ENCODE measurements at regions not wholly inside any gene's neighbourhood (a gene's known extent, or its start where the extent isn't known, plus 50 kb on each side); places are given as distances from the start of the nearest gene placed in this dataset.
"Not testable (repeated sequence)": the region's sequence is repeated elsewhere in the genome, so short reads cannot be mapped to it uniquely, and the experiment has no call there.

DNA sequence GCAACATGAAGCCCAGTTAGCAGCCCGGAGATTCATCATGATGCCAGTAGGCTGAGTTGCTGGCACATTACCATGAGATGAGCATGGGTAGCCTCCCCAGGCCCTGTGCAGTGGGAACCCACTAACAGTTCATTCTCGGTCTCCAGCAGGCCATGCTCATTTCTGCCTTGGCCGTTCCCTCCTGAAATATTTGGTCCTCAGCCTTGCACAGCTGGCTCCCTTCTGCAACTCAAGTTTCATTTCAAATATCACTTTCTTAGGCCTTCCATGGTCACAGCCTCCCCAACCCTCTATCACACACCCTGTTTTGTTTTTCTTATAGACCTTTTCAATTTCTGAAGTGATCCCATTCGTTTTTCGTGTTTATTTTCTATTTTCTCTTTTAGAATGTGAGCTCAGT, 125.4 kb upstream of the VLDLR start:
- Mint-ChIP-seq H3K4me1 (no peaks in the 10 kb centered on the region), H3K4me3 (no peak overlapping the region), H3K27me3 (no peaks in the 10 kb centered on the region), H3K36me3 (ENCODE audit: low read depth) (no peaks in the 10 kb centered on the region), H3K27ac (no peak overlapping the region), H3K9me3 (no peaks in the 10 kb centered on the region)
- ATAC-seq (replicated peaks) = no peak

DNA sequence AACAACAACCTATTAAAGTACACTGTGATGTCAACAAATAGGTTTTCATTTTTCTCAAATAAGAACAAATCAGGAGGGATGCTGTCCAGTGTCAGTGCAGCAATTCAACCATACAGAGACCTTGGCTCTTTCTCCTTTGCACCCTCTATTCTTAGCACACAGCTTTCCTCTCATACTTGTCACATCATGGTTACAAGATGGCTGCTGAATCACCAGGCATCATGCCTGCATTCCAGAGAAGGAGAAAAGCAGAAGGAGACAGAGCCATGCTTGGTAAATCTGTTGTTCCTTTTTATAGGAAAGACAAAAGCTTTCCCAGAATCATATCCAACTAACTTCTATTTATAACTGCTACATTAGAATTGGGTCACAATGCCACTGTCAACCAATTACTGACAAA, 124.7 kb upstream of the VLDLR start:
- no peaks in the 10 kb centered on the region for H3K9me3 Mint-ChIP-seq

DNA sequence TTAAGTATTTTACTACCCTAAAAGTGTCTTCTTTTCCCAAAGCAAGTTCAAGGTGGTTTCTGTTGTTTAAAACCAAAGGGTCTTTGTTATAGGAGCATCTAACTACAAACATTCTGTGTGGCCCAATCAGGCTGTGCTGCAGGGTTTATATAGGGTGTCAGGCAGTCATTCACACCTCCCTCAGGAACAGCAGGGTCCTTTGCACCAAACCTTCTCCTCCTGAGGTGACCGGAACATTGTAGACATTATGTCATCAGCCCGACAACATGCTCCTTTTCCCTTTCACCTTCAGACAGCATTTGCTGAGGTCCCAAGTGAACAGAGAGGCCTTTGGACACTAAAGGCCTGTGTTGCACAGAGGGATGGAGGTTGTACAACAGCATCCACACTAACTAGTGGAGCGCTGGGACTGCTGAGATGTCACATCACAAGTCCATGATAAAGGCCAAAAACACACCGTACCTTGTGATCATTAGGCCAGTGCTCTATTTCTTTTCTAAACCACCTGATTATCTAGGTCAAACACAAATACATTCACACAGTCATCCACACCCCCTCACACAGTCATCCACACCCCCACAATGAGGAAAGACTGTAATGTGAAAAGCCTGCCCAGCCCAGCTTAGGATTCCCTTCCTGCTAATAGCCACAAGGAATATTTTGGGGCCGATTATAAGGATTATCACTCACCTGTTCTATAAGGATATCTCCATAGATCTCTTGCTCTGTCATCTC, 123.8 kb upstream of the VLDLR start:
- H3K36me3 Mint-ChIP-seq (ENCODE audit: low read depth) = no peaks in the 10 kb centered on the region
- H3K27me3 Mint-ChIP-seq = no peaks in the 10 kb centered on the region
- no peaks in the 10 kb centered on the region for H3K9me3 Mint-ChIP-seq
- no peak for ATAC-seq (replicated peaks)
- H3K4me3 Mint-ChIP-seq = no peak overlapping the region
- no peak overlapping the region for H3K27ac Mint-ChIP-seq
- no peaks in the 10 kb centered on the region for H3K4me1 Mint-ChIP-seq

More for the DNA sequence above, 124.7 kb upstream of the VLDLR start:
- Mint-ChIP-seq H3K4me1 (no peaks in the 10 kb centered on the region), H3K27me3 (no peaks in the 10 kb centered on the region), H3K4me3 (no peak overlapping the region), H3K36me3 (ENCODE audit: low read depth) (no peaks in the 10 kb centered on the region), H3K27ac (no peak overlapping the region)
- no peak for ATAC-seq (replicated peaks)

DNA sequence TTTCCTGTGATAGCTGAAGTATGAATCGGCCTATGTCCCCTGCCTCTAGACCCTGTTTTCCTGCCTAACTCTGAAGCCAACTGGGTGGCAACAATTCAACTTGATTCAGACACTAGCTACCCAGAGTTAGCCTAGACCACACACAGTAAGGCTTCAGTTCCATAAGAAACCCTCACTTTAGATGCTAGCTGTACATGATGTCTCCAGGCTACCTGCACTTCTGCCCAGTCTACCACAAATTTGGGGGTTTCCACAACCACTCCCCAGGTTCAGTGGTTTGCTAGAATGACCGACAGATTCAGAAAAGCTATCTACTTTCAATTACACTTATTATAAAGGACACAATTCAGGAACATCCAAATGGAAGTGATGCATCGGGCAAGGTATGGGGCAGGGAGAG, 119.4 kb upstream of the VLDLR start:
- no peak for ATAC-seq (replicated peaks)
- H3K4me1 Mint-ChIP-seq = no peaks in the 10 kb centered on the region
- no peaks in the 10 kb centered on the region for H3K27me3 Mint-ChIP-seq
- H3K4me3 Mint-ChIP-seq = no peak overlapping the region
- no peaks in the 10 kb centered on the region for H3K36me3 Mint-ChIP-seq (ENCODE audit: low read depth)
- H3K9me3 Mint-ChIP-seq = no peaks in the 10 kb centered on the region
- no peak overlapping the region for H3K27ac Mint-ChIP-seq

DNA sequence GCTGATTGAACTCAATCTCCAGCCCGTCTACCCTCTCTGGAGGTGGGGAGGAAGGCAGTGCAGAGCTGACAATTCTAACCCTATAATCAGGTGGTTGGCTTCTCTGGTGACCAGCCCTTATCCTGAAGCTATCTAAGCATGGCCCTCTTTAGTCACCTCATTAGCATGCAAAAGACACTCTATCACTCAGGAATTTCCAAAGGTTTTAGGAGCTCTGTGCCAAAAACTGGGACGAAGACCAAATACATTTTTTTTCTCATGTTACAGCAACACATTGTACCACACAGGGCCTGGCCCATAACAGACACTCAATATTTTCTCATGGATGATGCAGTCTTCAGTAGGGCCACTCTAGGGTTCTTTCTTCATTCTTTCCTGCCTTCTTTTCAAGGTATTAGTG, 118.8 kb upstream of the VLDLR start:
- Mint-ChIP-seq H3K27ac (no peak overlapping the region), H3K27me3 (no peaks in the 10 kb centered on the region), H3K9me3 (no peaks in the 10 kb centered on the region), H3K4me1 (no peaks in the 10 kb centered on the region), H3K36me3 (ENCODE audit: low read depth) (no peaks in the 10 kb centered on the region), H3K4me3 (no peak overlapping the region)
- no peak for ATAC-seq (replicated peaks)

DNA sequence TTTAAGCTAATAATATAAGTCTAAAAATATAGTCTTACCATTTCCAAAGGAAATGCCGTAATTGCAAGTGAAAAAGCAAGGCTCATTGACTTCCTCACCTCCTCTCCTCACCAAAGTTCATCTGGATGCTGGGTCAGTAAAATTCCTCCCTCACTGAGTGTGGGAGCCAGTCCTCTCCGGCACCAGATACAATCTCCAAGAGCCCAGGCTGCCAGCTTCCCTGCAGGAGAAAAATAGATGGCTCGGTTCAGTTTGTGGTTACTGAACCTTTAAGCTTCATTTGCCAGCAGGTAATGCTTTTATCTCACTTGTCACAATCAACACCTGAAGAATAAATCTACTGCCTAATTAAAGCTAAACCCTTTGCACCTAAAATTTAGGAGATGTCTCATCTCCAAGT, 115.3 kb upstream of the VLDLR start:
- no peak overlapping the region for H3K4me3 Mint-ChIP-seq
- H3K4me1 Mint-ChIP-seq = no peaks in the 10 kb centered on the region
- H3K27ac Mint-ChIP-seq = no peak overlapping the region
- no peak for ATAC-seq (replicated peaks)
- no peaks in the 10 kb centered on the region for H3K36me3 Mint-ChIP-seq (ENCODE audit: low read depth)
- H3K27me3 Mint-ChIP-seq = no peaks in the 10 kb centered on the region
- H3K9me3 Mint-ChIP-seq = no peaks in the 10 kb centered on the region

DNA sequence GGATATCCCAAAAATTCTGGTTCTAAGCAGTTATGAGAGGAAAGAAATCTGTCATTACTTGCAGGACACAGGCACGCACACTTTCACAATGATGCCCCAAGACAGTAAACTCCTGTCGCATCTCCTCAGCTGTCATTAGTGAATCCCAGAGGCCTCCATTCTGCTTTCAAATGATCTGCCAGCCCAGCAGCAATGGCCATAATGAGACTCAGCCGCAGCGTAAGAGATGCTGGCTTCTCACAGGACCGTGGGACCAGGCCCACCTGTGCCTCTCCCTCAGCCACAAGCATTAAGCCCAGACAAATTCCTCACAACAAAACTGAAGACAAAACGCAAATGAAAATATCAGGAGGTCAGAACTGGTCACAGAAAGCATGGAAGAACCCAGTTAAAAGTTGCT, 98.0 kb upstream of the VLDLR start:
- peaks cover 13% of the 10 kb centered on the region for H3K9me3 Mint-ChIP-seq
- H3K4me1 Mint-ChIP-seq = no peaks in the 10 kb centered on the region
- no peak overlapping the region for H3K27ac Mint-ChIP-seq
- H3K27me3 Mint-ChIP-seq = peaks cover 11% of the 10 kb centered on the region
- no peak overlapping the region for H3K4me3 Mint-ChIP-seq
- ATAC-seq (replicated peaks) = no peak
- H3K36me3 Mint-ChIP-seq (ENCODE audit: low read depth) = no peaks in the 10 kb centered on the region

DNA sequence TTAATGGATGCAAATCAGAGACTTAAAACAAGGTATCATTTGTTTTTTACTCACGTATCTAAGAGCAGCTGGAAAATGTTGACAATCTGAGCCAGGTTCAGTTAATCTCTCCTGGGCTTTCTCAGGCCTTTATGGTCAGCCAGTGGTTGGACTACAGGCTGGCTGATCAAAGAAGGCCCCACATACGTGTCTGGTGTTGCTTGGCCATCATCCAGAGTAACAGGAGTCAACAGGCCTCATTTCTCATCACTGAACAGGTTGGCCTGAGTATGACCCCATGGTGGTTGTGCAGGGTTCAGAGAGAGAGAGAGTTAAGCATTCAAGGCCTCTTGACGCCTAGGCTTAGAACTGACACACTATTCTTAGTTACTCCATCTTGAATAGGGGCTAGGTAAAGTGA, 97.0 kb upstream of the VLDLR start:
- Mint-ChIP-seq H3K36me3 (ENCODE audit: low read depth) (no peaks in the 10 kb centered on the region), H3K27ac (no peak overlapping the region), H3K4me1 (no peaks in the 10 kb centered on the region), H3K4me3 (no peak overlapping the region), H3K27me3 (peaks cover 11% of the 10 kb centered on the region), H3K9me3 (peaks cover 5% of the 10 kb centered on the region)
- ATAC-seq (replicated peaks) = no peak

DNA sequence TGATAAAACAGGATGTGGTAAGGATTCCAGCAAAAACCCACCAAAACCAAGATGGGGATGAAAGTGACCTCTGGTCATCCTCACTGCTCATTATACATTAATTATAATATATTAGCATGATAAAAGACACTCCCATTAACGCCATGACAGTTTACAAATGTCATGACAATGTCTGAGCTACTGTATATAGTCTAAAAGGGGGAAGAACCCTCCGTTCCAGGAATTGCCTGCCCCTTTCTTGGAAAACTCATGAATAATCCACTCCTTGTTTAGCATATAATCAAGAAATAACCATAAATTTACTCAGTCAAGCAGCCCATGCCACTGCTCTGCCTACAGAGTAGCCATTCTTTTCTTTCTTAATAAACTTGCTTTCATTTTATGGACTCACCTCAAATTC, 96.4 kb upstream of the VLDLR start:
- Mint-ChIP-seq H3K4me1 (no peaks in the 10 kb centered on the region), H3K27me3 (peaks cover 10% of the 10 kb centered on the region), H3K27ac (no peak overlapping the region), H3K9me3 (peaks cover 2% of the 10 kb centered on the region), H3K4me3 (no peak overlapping the region), H3K36me3 (ENCODE audit: low read depth) (no peaks in the 10 kb centered on the region)
- no peak for ATAC-seq (replicated peaks)

DNA sequence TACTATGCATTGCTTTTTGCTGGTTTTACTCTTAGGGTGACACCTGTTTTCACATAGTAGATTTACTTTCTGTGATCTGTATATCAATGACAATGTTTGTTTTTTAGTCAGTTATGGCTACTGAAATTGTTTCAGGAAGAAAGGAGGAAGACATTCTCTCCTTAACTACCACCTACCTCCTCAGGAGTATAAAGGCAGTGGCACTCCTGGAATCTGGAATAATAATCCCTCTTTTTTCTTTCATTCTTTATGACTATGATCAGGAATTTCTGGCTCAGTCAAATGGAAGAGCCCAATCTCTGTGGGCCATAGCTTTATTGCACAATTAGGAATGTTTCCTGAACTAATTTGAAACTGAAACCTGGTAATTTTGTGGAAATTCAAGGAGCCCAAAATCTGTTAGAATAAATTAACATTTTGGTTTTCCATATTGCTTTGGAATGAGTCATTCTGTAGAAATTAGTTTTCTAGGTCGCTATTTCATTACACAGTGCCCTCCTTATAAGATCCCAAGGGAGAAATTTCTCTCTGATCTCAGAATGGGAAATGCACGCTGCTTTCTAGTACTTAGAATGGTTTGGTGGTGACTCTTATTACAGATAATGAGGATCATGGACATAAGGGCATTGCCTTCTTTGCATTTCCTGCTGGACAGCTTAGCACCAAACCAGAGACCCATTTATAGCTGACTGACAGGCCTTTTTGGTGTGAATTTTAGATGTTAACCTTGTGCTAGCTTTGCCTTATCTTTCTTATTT, 95.3 kb upstream of the VLDLR start:
- no peaks in the 10 kb centered on the region for H3K4me1 Mint-ChIP-seq
- no peak overlapping the region for H3K27ac Mint-ChIP-seq
- no peak for ATAC-seq (replicated peaks)
- H3K27me3 Mint-ChIP-seq = peaks cover 7% of the 10 kb centered on the region
- no peak overlapping the region for H3K4me3 Mint-ChIP-seq
- H3K36me3 Mint-ChIP-seq (ENCODE audit: low read depth) = no peaks in the 10 kb centered on the region
- H3K9me3 Mint-ChIP-seq = no peaks in the 10 kb centered on the region

DNA sequence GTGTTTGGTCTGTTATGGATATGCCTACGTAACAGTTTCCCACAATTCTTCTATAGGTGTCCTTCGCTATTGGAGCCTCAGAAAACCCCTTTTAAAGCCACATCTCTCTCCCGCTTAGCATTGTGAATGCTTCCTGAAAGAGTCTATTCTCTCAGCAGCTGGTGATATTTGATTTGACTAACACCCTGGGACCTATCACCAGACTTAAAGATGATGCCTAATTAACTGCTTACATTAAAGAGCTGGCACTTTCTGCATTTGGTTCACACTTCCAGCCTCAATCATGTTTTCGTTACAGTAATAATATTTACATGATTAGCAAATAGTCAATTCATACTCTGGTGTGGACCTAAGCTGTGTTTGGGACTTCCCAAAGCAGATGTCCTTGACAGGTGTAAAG, 90.1 kb upstream of the VLDLR start:
- Mint-ChIP-seq H3K27me3 (peaks cover 11% of the 10 kb centered on the region), H3K27ac (no peak overlapping the region), H3K4me3 (no peak overlapping the region), H3K4me1 (no peaks in the 10 kb centered on the region), H3K9me3 (no peaks in the 10 kb centered on the region), H3K36me3 (ENCODE audit: low read depth) (no peaks in the 10 kb centered on the region)
- no peak for ATAC-seq (replicated peaks)

DNA sequence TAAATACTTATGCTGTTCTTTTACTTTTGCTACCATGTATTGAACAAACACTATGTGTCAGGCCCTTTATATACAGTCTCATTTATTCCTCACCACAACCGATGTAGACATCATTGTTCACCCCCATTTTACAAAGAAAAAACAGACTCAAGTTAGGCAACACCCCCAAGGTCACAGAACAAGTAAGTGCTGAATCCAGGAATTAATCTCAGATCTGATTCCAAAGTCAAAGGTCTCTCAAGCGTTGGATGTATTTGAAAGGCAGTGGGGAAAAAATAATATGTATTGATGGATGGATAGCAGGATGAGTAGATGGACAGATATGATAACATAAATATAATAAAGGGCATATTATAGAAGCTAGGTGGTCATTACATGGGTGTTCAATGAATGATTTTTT, 85.1 kb upstream of the VLDLR start:
- H3K4me3 Mint-ChIP-seq = no peak overlapping the region
- no peaks in the 10 kb centered on the region for H3K4me1 Mint-ChIP-seq
- ATAC-seq (replicated peaks) = no peak
- H3K27me3 Mint-ChIP-seq = peaks cover 10% of the 10 kb centered on the region
- H3K27ac Mint-ChIP-seq = no peak overlapping the region
- no peaks in the 10 kb centered on the region for H3K9me3 Mint-ChIP-seq
- no peaks in the 10 kb centered on the region for H3K36me3 Mint-ChIP-seq (ENCODE audit: low read depth)

DNA sequence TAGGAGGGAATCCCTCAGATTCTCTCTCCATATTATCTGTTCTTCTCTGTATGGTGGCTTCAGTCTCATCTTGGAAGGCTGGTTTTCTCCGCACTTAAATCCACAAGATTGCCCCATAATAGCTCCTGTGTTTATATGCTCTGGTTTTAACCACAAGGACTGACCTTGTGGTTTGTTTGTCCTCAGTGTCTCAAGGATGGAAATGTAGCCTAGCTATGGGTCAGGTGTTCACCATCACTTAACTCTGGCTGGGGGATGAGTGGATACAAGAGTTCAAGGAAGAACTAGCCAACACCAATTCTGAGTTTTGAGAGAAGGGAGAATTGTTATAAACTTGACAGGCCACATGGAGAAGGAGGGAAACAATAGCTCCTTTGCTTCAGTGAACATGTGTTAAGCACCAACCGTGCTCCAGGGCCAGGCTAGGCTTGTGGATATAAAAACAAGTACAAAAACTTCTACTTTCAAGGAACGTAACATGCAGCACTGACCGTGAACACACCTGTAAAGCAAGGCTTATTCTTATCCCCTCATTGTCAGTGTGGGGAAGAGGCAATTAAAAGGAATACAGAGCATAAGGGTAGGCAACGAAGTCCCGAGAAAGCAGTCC, 75.6 kb upstream of the VLDLR start:
- H3K9me3 Mint-ChIP-seq = no peaks in the 10 kb centered on the region
- H3K4me1 Mint-ChIP-seq = no peaks in the 10 kb centered on the region
- no peaks in the 10 kb centered on the region for H3K36me3 Mint-ChIP-seq (ENCODE audit: low read depth)
- H3K27ac Mint-ChIP-seq = no peak overlapping the region
- H3K4me3 Mint-ChIP-seq = no peak overlapping the region
- ATAC-seq (replicated peaks) = no peak
- peaks cover 33% of the 10 kb centered on the region for H3K27me3 Mint-ChIP-seq

DNA sequence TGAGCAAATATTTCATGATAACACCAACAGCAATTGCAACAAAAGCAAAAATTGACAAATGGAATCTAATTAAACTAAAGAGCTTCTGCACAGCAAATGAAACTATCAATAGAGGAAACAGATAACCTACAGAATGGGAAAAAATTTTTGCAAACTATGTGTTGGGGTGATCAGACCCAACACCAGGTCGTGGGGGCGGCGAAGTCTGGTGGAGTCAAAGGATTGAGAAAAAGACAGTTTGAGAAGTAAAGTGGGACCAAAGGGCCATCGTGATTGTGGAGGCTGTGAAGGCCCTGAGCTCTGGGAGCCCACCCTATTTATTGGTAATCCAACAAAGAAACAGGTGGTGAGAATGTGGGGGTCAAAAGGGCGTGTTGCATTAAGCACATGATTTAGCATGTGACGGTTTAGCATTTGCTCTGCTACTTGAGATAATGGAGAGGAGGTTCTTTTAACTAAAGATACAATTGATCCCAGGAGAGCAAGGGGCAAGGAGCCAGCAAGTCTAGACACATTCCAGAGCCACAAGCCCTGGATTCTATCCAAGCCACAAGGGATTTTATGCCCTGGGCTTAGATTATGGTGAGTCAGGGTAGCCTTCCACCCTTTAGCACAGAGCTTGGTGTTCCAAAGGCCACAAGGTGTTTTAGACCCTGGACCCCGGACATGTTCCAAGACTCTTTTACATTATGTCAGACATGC, 65.5 kb upstream of the VLDLR start:
- H3K27me3 Mint-ChIP-seq; H3K4me1 Mint-ChIP-seq; H3K27ac Mint-ChIP-seq; ATAC-seq (replicated peaks); H3K36me3 Mint-ChIP-seq (ENCODE audit: low read depth); H3K4me3 Mint-ChIP-seq; H3K9me3 Mint-ChIP-seq: not testable (repeated sequence)

DNA sequence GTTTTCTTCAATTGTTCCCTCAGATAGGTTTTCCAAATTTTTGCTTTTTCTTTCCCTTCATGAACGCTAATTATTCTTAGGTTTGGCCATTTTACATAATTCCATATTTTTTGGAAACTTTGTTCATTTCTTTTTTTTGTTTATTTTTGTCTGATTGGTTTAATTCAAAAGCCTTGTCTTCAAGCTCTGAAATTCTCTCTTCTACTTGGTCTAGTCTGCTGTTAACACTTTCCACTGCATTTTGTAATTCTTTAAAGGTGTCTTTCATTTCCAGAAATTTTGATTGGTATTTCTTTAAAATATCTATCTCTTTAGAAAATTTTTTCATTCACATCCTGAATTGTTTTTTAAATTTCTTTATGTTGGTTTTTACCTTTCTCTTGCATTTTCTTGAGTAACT, 63.9 kb upstream of the VLDLR start:
- H3K36me3 Mint-ChIP-seq (ENCODE audit: low read depth) = no peaks in the 10 kb centered on the region
- H3K9me3 Mint-ChIP-seq = peaks cover 7% of the 10 kb centered on the region
- no peaks in the 10 kb centered on the region for H3K27me3 Mint-ChIP-seq
- no peak overlapping the region for H3K4me3 Mint-ChIP-seq
- ATAC-seq (replicated peaks) = no peak
- no peak overlapping the region for H3K27ac Mint-ChIP-seq
- no peaks in the 10 kb centered on the region for H3K4me1 Mint-ChIP-seq

Measured in activated T-helper 17 cell treated with anti-CD3 and anti-CD28 coated beads, Interleukin-2, amount 50 U/mL, for 72 hours (primary cell).